Large intestine (tissue), 3 donors: ENCODE measurements at regions not wholly inside any gene's neighbourhood (a gene's known extent, or its start where the extent isn't known, plus 50 kb on each side); places are given as distances from the start of the nearest gene placed in this dataset.

Experiments used
- DNase-seq, 2 donors: peaks; one replicate each; pipeline versions ENCODE4 v3.0.0 to v3.0.0-alpha.2; 2013
- H3K27ac ChIP-seq: one replicate; pipeline ENCODE4 v1.5.1; 2013; ENCODE audit warnings: low read length
- H3K27me3 ChIP-seq: 2 replicates; pipeline ENCODE4 v1.6.1; 2013; ENCODE audit warnings: low read length; ENCODE audit not compliant: control insufficient read depth, insufficient read depth
- H3K36me3 ChIP-seq: 2 replicates; pipeline ENCODE4 v1.6.1; 2013; ENCODE audit warnings: low read length; ENCODE audit not compliant: control insufficient read depth, insufficient read depth
- H3K4me1 ChIP-seq: one replicate; pipeline ENCODE4 v1.6.1; 2013; ENCODE audit warnings: low read length; ENCODE audit not compliant: control insufficient read depth, insufficient read depth
- H3K4me3 ChIP-seq: one replicate; pipeline ENCODE4 v1.5.1; 2013; ENCODE audit warnings: low read length
- H3K9me3 ChIP-seq: one replicate; pipeline ENCODE4 v1.6.1; 2013; ENCODE audit warnings: mild to moderate bottlenecking, low read depth, low read length, moderate library complexity; ENCODE audit not compliant: control insufficient read depth
- WGBS: methylation state at CpG from one replicate; pipeline ENCODE4 v1.1.5; 2013; ENCODE audit warnings: low lambda C conversion rate; ENCODE audit not compliant: insufficient coverage; 5-methylcytosine and 5-hydroxymethylcytosine counted together

DNA sequence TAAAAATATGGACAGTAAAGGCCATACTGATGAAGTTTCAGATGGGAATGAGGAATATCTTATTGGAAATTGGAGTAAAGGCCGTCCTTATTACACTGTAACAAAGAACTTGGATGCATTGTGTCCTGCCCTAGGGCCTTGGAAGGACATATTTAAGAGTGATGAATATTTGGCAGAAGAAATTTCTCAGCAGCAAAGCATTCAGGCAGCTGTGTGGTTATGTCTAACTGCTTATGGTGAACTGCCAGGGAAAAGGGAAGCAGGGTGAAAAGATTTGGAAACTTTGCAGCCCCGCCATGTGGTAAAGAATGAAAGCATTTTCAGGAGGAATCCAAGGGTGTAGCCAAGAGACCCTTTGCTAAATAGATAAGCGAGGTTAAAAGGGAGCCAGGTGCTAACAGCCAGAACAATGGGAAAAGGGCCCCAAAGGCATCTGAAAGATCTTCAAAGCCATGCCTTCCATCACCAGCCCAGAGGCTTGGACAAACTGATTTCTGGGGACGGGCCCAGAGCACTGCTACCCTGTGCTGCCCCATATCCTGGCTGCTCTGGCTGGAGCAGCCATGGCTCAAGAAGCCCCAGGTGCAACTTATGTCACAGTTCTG is 200.0 kb downstream of the PTPRU start:
- H3K27ac ChIP-seq, result no peak overlapping the region
- no peaks in the 10 kb centered on the region for H3K4me1 ChIP-seq
- H3K4me3 ChIP-seq, result no peak overlapping the region
- DNase-seq, result no peak
- H3K27me3 ChIP-seq, result no peaks in the 10 kb centered on the region
- H3K36me3 ChIP-seq, result no peaks in the 10 kb centered on the region
- WGBS, result 60% methylated on average over 1 of the region's 4 CpGs
- peaks cover 1% of the 10 kb centered on the region for H3K9me3 ChIP-seq

DNA sequence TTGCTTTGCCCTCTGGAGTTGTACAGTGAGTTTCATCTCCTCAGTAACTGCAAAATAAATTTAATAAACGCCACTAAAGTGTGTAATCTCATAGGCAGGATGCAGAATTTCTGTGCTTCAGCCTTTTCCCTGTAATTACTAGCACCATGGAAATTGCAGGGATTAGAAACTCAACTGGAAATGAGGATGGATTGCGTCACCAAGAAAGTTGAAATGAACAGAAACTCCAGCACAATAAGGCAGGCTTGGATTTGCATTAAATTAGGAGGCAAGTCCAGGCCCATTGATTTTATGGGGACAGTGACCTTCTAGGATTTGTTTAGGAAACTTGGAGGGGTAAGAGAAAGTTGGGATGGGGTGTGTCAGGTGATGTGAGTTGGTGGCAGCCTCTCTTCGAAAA is 197.5 kb downstream of the PTPRU start:
- H3K4me3 ChIP-seq, result no peak overlapping the region
- DNase-seq, result no peak
- no peaks in the 10 kb centered on the region for H3K4me1 ChIP-seq
- WGBS, result 90% methylated on average over 2 of the region's 3 CpGs
- no peaks in the 10 kb centered on the region for H3K27me3 ChIP-seq
- no peaks in the 10 kb centered on the region for H3K36me3 ChIP-seq
- peaks cover 5% of the 10 kb centered on the region for H3K9me3 ChIP-seq
- H3K27ac ChIP-seq, result no peak overlapping the region

DNA sequence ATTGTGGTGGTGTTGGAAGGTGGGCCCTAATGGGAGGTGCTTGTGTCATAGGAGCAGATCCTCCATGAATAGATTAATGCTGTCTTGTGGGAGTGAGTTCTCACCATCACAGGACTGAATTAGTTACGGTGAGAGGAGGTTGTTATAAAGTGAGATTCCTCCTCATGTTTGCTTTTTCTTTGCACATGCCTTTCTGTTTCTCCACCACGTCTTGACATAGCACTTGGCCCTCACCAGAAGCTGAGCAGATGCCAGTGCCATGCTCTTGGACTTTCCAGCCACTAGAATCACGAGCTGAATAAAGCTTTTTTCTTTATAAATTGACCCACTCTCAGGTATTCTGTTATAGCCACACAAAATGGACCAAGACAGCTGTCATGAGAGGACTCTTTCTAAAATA is 194.8 kb downstream of the PTPRU start:
- no peak for DNase-seq
- H3K36me3 ChIP-seq, result no peaks in the 10 kb centered on the region
- no peaks in the 10 kb centered on the region for H3K27me3 ChIP-seq
- no CpG with 5 or more reads among the region's 3 CpGs for WGBS
- no peak overlapping the region for H3K4me3 ChIP-seq
- H3K4me1 ChIP-seq, result no peaks in the 10 kb centered on the region
- H3K9me3 ChIP-seq, result peaks cover 5% of the 10 kb centered on the region
- H3K27ac ChIP-seq, result no peak overlapping the region

DNA sequence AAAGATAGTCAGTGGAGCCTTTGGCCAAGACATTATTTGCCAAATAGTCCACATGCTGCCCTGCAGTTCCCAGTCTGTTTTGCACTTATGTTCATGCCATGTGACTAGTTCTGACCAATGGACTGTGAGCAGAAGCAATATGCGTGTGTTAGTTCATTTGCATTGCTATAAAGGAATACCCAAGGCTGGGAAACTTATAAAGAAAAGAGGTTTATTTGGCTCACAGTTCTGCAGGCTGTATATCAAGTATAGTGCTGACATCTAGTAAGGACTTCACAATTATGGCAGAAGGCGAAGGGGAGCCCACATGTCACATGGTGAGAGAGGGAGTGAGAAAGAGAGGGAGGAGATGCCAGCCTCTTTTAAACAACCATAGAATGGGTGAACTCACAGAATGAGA is 193.3 kb downstream of the PTPRU start:
- H3K27me3 ChIP-seq, result no peaks in the 10 kb centered on the region
- H3K36me3 ChIP-seq, result no peaks in the 10 kb centered on the region
- no CpG with 5 or more reads among the region's 2 CpGs for WGBS
- no peak for DNase-seq
- no peak overlapping the region for H3K27ac ChIP-seq
- peaks cover 5% of the 10 kb centered on the region for H3K9me3 ChIP-seq
- no peak overlapping the region for H3K4me3 ChIP-seq
- H3K4me1 ChIP-seq, result no peaks in the 10 kb centered on the region

DNA sequence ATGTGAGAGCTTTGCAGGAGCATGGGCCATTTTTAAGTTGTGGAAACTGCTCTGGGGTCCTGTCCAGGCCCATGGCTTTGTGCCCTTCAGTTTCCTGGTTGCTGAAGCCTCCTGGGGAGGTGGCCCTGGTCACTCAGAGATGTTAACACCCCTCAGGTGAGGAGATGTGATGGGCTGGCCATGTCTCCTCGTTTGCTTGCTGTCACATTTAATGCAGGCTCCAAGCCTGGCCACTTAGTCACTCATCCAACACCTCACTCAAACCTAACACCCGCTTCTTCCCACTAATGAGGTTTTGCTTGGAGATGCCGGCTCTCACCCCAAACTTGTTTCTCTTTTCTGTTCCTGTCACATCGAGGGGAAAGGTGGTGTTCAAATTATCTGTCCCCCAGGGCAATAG is 192.7 kb downstream of the PTPRU start:
- no CpG with 5 or more reads among the region's 4 CpGs for WGBS
- H3K4me1 ChIP-seq, result no peaks in the 10 kb centered on the region
- peaks cover 5% of the 10 kb centered on the region for H3K9me3 ChIP-seq
- no peaks in the 10 kb centered on the region for H3K27me3 ChIP-seq
- H3K27ac ChIP-seq, result no peak overlapping the region
- no peak for DNase-seq
- H3K36me3 ChIP-seq, result no peaks in the 10 kb centered on the region
- no peak overlapping the region for H3K4me3 ChIP-seq

DNA sequence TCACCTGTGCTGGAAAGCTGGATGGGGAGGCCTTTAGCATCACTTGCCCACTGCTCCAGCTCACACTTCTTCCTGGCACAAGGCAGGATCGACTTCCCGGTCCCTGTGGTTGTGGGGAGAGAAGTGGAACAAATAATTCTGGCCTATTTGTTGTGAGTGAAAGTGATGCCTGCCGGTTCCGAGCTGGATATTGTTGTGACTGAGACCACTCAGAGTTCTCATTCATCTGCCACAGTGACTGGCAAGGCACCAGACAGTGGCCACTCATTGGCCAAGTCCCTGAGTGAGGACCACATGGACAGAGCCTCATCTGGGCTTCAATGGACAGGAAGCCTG is 191.9 kb downstream of the PTPRU start:
- Histone ChIP-seq H3K27ac (no peak overlapping the region), H3K9me3 (peaks cover 5% of the 10 kb centered on the region), H3K4me1 (no peaks in the 10 kb centered on the region), H3K27me3 (no peaks in the 10 kb centered on the region), H3K4me3 (no peak overlapping the region), H3K36me3 (no peaks in the 10 kb centered on the region)
- DNase-seq, result no peak
- no CpG with 5 or more reads among the region's 4 CpGs for WGBS

DNA sequence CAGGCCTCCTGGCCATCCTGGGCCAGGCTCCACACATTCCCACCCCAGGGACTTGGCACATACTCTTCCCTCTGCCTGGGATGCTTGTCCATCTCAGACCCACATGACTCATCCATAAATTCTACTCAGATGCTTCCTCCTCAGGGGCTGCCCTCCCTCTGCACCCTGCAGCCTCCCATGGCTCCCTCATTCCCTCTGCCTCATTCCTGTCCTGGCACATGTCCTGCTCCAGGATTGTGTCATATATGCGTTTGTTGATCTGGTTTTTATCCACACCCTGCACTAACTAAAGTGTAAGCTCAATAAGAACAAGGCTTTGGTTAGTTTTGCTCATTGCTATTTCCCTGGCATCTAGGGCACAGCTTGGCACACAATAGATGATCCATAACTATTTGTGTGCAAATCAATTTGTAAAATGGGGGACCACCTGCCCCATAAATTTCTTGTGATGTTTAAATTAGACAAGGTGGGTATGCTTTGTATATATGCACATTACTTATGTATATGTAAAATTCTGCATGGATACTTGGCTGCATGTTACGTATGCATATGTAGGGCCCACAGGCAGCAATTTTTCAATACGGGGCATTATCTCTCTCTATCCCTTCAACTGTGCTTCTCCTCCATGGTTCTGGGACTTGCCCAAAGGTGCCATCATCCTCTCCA is 191.4 kb downstream of the PTPRU start:
- no peaks in the 10 kb centered on the region for H3K4me1 ChIP-seq
- H3K27ac ChIP-seq, result no peak overlapping the region
- no peaks in the 10 kb centered on the region for H3K27me3 ChIP-seq
- H3K4me3 ChIP-seq, result no peak overlapping the region
- no peak for DNase-seq
- WGBS, result no CpG with 5 or more reads among the region's 3 CpGs
- peaks cover 5% of the 10 kb centered on the region for H3K9me3 ChIP-seq
- H3K36me3 ChIP-seq, result no peaks in the 10 kb centered on the region

DNA sequence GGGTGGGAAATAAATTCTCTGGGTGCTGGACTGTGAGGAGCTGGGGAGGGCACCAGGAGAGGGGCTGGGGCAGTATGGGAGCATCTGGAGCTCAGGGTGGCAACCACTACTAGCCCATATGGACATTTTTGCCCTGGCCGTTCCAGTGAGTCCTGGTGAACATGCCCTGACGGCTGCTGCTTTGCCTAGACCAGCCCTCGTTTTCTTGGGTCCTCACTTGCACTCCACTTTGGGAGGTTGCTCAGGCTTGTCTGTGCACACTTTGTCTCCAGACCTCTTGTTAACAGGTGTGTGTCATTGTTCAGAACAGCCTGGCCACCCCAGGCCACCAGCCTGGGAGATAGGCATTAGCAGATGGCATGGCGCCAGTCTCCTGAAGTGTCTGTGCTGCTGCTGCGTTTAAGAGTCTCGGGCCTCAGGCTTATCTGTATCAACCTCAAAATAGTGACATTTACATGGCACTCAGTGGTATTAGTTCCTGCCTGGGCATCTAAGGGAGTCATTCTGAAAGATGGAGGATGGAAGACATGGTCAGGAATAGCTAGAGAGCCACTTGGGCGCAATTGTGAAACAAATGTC is 190.5 kb downstream of the PTPRU start:
- H3K27me3 ChIP-seq, result no peaks in the 10 kb centered on the region
- no peak overlapping the region for H3K27ac ChIP-seq
- H3K9me3 ChIP-seq, result peaks cover 5% of the 10 kb centered on the region
- DNase-seq, result no peak
- no peak overlapping the region for H3K4me3 ChIP-seq
- no peaks in the 10 kb centered on the region for H3K36me3 ChIP-seq
- no peaks in the 10 kb centered on the region for H3K4me1 ChIP-seq
- no CpG with 5 or more reads among the region's 7 CpGs for WGBS

DNA sequence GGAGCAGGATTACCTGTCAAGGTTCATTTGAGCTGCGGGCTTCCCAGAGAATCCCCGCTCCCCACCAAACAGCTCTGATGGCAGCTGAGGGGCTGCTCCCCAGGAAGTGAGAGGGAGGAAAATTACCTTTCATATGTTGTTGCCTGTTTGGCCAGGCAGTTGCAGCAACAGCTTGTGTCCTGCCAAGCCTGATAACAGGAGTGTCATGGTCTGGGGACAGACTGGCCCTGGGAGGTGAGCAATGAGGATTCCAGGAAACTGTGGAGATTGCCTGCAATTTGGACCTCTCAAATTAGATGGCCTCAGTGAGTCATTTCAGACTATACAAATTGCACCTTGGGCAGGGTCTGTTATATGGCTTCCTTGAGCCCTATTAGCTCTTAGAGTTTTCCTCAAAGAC is 189.3 kb downstream of the PTPRU start:
- Histone ChIP-seq H3K4me1 (no peaks in the 10 kb centered on the region), H3K27ac (peak overlapping the region; percentile 35), H3K4me3 (no peak overlapping the region), H3K36me3 (no peaks in the 10 kb centered on the region), H3K9me3 (no peaks in the 10 kb centered on the region), H3K27me3 (no peaks in the 10 kb centered on the region)
- DNase-seq, result peak in 1 of 2 donors; percentile 50
- WGBS, result no CpG with 5 or more reads among the region's 2 CpGs

DNA sequence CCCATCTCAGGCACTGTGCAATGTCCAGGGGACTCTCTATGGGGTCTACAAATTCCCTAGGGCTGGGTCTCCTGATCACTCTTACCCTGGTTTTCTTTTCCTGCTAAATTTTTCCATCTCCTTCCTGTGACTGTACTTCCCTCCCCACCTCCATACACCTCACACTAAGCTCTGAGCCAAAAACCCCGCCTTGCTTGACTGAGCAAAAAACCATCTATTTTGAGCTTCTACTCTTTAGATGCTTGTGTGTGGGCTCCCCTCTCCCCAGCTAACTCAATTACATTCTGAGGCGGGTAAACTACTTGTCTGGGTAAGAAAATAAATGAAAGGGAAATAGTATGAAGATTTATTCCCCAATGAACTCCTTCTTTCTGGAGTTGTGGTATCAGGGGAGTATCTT is 187.9 kb downstream of the PTPRU start:
- no peak overlapping the region for H3K4me3 ChIP-seq
- no peaks in the 10 kb centered on the region for H3K27me3 ChIP-seq
- H3K36me3 ChIP-seq, result no peaks in the 10 kb centered on the region
- no peaks in the 10 kb centered on the region for H3K9me3 ChIP-seq
- no CpG with 5 or more reads among the region's 2 CpGs for WGBS
- no peak for DNase-seq
- H3K4me1 ChIP-seq, result no peaks in the 10 kb centered on the region
- no peak overlapping the region for H3K27ac ChIP-seq

DNA sequence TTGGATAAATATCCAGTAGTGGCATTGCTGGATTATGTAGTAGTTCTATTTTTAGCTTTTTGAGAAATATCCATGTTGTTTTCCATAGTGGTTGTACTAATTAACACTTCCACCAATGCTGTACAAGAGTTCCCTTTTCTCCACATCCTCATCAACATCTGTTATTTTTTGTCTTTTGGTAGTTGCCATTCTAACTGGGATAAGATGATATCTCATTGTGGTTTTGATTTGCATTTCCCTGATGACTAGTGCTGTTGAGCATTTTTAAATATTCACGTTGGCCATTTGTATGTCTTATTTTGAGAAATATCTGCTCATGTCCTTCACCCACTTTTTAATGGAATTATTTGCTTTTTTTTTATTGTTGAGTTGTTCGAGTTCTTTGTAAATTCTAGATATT is 183.9 kb downstream of the PTPRU start:
- 93% methylated on average over 2 of the region's 2 CpGs for WGBS
- no peak for DNase-seq
- no peak overlapping the region for H3K27ac ChIP-seq
- no peaks in the 10 kb centered on the region for H3K36me3 ChIP-seq
- no peaks in the 10 kb centered on the region for H3K9me3 ChIP-seq
- no peak overlapping the region for H3K4me3 ChIP-seq
- H3K27me3 ChIP-seq, result no peaks in the 10 kb centered on the region
- no peaks in the 10 kb centered on the region for H3K4me1 ChIP-seq
